OCI-LY7 (cell line): ENCODE measurements at regions not wholly inside any gene's neighbourhood (a gene's known extent, or its start where the extent isn't known, plus 50 kb on each side); places are given as distances from the start of the nearest gene placed in this dataset.

Source experiments
- CTCF ChIP-seq: fragments of 200-600 bp; sonication (generic); conservative IDR thresholded peaks from 2 replicates; pipeline ENCODE4 v1.5.1; 2014; ENCODE audit warnings: mild to moderate bottlenecking, antibody characterized with exemption, low read length, moderate library complexity, mixed read lengths
- EZH2phosphoT487 ChIP-seq: fragments of 200-600 bp; sonication (generic); IDR thresholded peaks from 2 replicates; pipeline ENCODE4 v1.6.1; 2018; ENCODE audit warnings: low read depth, borderline replicate concordance, mild to moderate bottlenecking, mixed run types, antibody characterized with exemption, low read length, moderate library complexity, mixed read lengths

GRCh38 chr10:3259499-3259898, 86.9 kb upstream of the PITRM1 start:
- TF ChIP-seq CTCF (no peak), EZH2phosphoT487 (no peak)
